NCI-H2196 treated with DMSO at 0.1 percent for 48 hours (cell line): ENCODE measurements at regions not wholly inside any gene's neighbourhood (a gene's known extent, or its start where the extent isn't known, plus 50 kb on each side); places are given as distances from the start of the nearest gene placed in this dataset.
A peak's percentile ranks its signal among the peaks of the same experiment; 100 is the strongest.
"Not testable (repeated sequence)": the region's sequence is repeated elsewhere in the genome, so short reads cannot be mapped to it uniquely, and the experiment has no call there.

Experiments
- DNase-seq: peaks from one replicate; lab custom pipeline; 2025; ENCODE audit not compliant: unreplicated experiment; lab: John Stamatoyannopoulos, UW

- DNase-seq = not testable (repeated sequence)
Observed at GRCh38 chr13:97774391-97775100, 178.9 kb upstream of the IPO5 start.

- no peak for DNase-seq
Observed at GRCh38 chr13:97780486-97780885, 173.0 kb upstream of the IPO5 start.

GRCh38 chr13:97781891-97782305 is 171.6 kb upstream of the IPO5 start:
- no peak for DNase-seq

- no peak for DNase-seq
Observed at GRCh38 chr13:97786510-97786909, 167.0 kb upstream of the IPO5 start.

- DNase-seq = no peak
Observed at GRCh38 chr13:97797553-97797952, 155.9 kb upstream of the IPO5 start.

GRCh38 chr13:97798171-97798821 is 155.2 kb upstream of the IPO5 start:
- no peak for DNase-seq

GRCh38 chr13:97798836-97799235 is 154.6 kb upstream of the IPO5 start:
- DNase-seq = no peak

- DNase-seq = no peak
Observed at GRCh38 chr13:97802213-97802612, 151.3 kb upstream of the IPO5 start.

GRCh38 chr13:97809576-97809975 is 143.9 kb upstream of the IPO5 start:
- DNase-seq = no peak

- DNase-seq = no peak
Observed at GRCh38 chr13:97810152-97810551, 143.3 kb upstream of the IPO5 start.

GRCh38 chr13:97822377-97822776 is 131.1 kb upstream of the IPO5 start:
- no peak for DNase-seq

GRCh38 chr13:97826421-97827012 is 127.0 kb upstream of the IPO5 start:
- DNase-seq = no peak

GRCh38 chr13:97834250-97834649 is 119.2 kb upstream of the IPO5 start:
- no peak for DNase-seq

GRCh38 chr13:97843189-97843588 is 110.3 kb upstream of the IPO5 start:
- no peak for DNase-seq

GRCh38 chr13:97844151-97844550 is 109.3 kb upstream of the IPO5 start:
- DNase-seq = no peak

- no peak for DNase-seq
Observed at GRCh38 chr13:97848886-97849285, 104.6 kb upstream of the IPO5 start.

- DNase-seq = peak; percentile 10
Observed at GRCh38 chr13:97849305-97849704, 104.2 kb upstream of the IPO5 start.

- DNase-seq = no peak
Observed at GRCh38 chr13:97851269-97851668, 102.2 kb upstream of the IPO5 start.

- DNase-seq = no peak
Observed at GRCh38 chr13:97852181-97852874, 101.1 kb upstream of the IPO5 start.

- no peak for DNase-seq
Observed at GRCh38 chr13:97853550-97853949, 99.9 kb upstream of the IPO5 start.

- DNase-seq = peak; percentile 25
Observed at GRCh38 chr13:97855570-97856303, 97.7 kb upstream of the IPO5 start.
